GM12872 (cell line): ENCODE measurements at regions not wholly inside any gene's neighbourhood (a gene's known extent, or its start where the extent isn't known, plus 50 kb on each side); places are given as distances from the start of the nearest gene placed in this dataset.

Experiments used
- TF ChIP-seq, protein P1 (sequence below): IDR thresholded peaks from 3 replicates; pipeline ENCODE4 v1.5.1; 2011; ENCODE audit warnings: low read depth, mild to moderate bottlenecking, low read length, moderate library complexity; ENCODE audit not compliant: insufficient read depth

DNA sequence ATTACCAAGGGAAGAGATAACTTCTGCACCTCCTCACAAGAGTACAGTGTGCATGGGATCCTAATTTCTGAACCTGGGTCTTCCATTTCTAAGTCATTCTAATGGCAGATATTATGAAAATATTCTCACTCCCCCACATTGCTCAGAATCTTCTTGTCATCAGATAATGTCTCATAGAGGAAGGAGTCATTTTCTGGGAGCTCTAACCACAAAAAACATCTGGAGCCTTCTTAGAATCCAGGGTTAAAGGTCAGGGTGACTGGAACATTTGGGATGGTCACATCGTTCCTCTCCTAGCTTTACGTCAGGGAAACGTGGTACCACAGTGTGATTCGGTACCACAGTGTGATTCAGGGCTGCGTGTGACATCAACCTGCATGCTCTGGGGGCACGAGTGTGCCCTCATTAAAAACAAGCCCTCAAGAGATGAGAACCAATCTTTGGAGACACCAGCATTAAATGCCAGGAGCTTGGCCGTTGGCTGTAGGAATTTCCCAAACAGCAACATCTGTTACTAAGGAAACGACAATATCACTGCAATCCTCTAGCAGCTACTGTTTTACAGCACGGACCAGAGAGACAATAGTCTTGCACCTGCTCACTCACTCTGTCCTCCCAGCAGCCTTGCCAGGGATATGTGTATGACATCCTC lies 179.1 kb downstream of the PSMG1 start:
- TF ChIP-seq, protein P1, sequence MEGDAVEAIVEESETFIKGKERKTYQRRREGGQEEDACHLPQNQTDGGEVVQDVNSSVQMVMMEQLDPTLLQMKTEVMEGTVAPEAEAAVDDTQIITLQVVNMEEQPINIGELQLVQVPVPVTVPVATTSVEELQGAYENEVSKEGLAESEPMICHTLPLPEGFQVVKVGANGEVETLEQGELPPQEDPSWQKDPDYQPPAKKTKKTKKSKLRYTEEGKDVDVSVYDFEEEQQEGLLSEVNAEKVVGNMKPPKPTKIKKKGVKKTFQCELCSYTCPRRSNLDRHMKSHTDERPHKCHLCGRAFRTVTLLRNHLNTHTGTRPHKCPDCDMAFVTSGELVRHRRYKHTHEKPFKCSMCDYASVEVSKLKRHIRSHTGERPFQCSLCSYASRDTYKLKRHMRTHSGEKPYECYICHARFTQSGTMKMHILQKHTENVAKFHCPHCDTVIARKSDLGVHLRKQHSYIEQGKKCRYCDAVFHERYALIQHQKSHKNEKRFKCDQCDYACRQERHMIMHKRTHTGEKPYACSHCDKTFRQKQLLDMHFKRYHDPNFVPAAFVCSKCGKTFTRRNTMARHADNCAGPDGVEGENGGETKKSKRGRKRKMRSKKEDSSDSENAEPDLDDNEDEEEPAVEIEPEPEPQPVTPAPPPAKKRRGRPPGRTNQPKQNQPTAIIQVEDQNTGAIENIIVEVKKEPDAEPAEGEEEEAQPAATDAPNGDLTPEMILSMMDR, result no peak

DNA sequence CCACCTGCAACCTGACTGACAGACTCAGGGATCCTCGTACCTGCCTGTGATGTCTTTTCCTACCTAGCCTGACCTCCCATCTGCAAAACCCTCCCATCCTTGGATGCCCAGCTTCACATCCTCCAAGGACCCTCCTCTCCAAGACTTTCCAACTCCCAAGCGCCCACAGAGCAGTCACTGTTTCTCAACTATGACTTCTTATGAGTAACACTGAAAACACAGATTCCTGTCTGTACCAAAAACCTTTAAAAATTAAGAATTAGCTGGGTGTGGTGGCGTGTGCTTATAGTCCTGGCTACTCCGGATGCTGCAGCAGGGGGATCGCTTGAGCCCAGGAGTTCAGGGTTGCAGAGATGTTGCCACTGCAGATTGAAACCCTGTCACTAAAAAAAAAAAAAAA lies 181.9 kb downstream of the PSMG1 start:
- TF ChIP-seq, protein P1, result no peak

DNA sequence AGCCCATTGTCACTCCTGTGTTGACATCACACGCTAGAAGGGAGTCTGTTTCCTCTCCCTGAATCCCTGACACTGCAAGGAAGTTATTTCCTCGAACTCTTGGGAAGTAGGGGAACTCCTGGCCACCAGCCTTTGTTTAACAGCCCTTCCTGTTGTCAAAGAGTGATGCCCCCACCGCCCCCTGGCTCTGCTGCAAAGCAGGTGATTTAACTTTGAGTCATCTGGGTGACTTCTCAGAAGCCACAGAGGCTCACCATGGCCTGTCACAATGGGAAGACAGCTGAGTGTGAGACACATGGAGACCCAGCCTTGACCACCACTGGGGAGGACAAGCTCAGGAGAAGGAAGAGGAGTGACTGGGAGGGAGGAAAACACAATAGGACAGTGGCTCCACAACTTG lies 182.8 kb downstream of the PSMG1 start:
- TF ChIP-seq, protein P1, result no peak

DNA sequence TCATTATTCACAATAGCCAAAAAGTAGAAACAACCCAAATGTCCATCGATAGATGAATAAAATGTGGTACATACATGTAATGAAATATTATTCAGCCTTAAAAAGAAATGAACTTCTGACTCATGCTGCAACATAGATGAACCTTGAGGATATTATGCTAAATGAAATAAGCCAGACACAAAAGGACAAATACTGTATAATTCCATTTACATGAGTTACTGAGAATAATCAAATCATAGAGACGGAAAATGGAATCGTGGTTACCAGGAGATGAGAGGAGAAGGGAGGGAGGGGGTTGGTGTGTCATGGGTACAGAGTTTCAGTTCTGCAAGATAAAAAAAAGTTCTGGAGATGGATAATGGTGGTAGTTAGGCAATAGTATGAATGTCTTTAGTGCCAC lies 184.1 kb downstream of the PSMG1 start:
- TF ChIP-seq, protein P1, result no peak

DNA sequence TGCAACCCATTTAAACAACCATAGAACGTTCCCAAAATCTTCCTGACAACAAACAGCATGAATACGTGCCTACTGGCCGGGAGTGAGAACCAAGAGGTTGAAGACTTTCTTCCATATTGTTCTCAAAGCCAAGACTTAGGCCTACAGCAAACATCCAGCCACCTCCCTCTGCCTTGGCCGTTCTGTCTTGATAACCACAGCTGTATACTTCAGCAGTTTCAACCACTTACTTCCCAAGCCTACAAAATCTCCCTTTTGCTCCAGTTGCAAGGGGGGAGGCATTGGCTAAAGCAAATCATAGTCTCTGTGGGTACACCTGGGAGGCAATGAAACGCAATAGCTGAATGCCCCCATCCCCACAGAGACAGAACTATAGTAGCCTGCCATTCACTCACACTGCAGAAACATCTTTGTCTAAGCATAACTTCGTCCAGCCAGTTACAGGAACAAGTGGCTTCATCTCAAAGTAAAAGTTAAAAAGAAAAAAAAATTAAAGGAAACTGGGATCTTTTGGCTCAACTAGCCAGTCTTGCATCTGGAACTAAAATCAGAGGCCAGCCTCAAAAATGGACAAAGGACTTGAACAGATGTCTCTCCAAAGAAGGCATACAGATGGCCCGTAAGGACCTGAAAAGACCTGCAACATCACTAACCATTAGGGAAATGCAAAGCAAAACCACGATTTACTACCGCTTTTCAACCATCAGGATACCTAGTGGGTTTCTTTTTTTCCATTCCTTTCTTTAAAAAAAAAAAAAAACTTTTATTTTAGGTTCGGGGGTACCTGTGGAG lies 186.0 kb downstream of the PSMG1 start:
- TF ChIP-seq, protein P1, result no peak

DNA sequence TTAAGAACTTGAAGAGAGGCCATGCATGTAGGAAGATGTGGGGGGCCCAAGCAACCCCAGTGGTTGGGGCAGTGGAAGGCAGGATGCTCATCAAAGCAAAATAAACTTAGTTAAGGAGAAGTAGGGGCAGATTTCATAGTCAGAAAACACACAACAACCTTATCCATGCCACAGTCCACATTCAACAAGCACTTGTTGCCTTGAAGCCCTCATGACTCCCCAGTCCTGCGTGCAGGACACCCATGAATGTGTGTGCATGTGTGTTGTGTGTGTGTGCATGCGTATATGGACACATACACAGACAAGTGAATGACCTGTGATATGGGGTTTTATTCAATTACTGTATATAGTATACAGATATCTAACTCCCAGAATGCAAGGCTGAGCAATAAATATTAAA lies 186.9 kb downstream of the PSMG1 start:
- TF ChIP-seq, protein P1, result no peak

DNA sequence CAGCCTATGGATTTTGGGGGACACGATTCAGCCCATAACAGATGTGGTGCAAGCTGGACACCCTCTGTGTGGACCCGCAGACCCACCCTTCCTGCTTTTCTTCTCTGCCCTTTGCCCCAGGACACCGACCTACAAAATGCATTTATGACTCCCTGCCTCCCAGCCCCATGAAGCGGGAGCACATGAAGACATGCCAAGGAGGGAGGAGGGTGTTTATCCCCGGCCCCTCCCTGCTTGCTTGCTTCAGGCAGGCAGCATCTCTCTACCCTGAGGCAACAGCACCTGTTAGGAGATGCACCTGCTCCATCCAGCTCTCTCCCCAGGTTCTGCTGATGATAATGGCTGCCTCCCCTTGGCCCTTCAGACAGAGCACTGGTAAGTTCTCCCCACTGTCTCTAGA lies 187.5 kb downstream of the PSMG1 start:
- TF ChIP-seq, protein P1, result no peak
